HG02981 (cell line): ENCODE measurements at regions not wholly inside any gene's neighbourhood (a gene's known extent, or its start where the extent isn't known, plus 50 kb on each side); places are given as distances from the start of the nearest gene placed in this dataset.

Experiments
- ATAC-seq: cut with Tn5 transposase; IDR thresholded peaks from one replicate; pipeline ENCODE4 v1.9.1; 2021; ENCODE audit warnings: mild to moderate bottlenecking, moderate library complexity; ENCODE audit not compliant: unreplicated experiment

GRCh38 chr11:15793043-15793996 lies 563.0 kb downstream of the SOX6 start:
- no peak for ATAC-seq

GRCh38 chr11:15794361-15795150 lies 561.8 kb downstream of the SOX6 start:
- ATAC-seq = no peak

- ATAC-seq = no peak
Measured at GRCh38 chr11:15795378-15795777, 561.0 kb downstream of the SOX6 start.

GRCh38 chr11:15800111-15800800 lies 556.1 kb downstream of the SOX6 start:
- ATAC-seq = no peak

GRCh38 chr11:15801126-15801525 lies 555.2 kb downstream of the SOX6 start:
- ATAC-seq = no peak

- ATAC-seq = no peak
Measured at GRCh38 chr11:15801616-15802015, 554.7 kb downstream of the SOX6 start.

- no peak for ATAC-seq
Measured at GRCh38 chr11:15805726-15806125, 550.6 kb downstream of the SOX6 start.

- no peak for ATAC-seq
Measured at GRCh38 chr11:15806217-15806616, 550.1 kb downstream of the SOX6 start.

- ATAC-seq = no peak
Measured at GRCh38 chr11:15807827-15808226, 548.5 kb downstream of the SOX6 start.

- ATAC-seq = no peak
Measured at GRCh38 chr11:15810082-15810481, 546.3 kb downstream of the SOX6 start.

GRCh38 chr11:15810525-15810924 lies 545.8 kb downstream of the SOX6 start:
- no peak for ATAC-seq

GRCh38 chr11:15815246-15816195 lies 540.8 kb downstream of the SOX6 start:
- no peak for ATAC-seq

GRCh38 chr11:15816260-15816871 lies 540.0 kb downstream of the SOX6 start:
- ATAC-seq = no peak

GRCh38 chr11:15817001-15817400 lies 539.3 kb downstream of the SOX6 start:
- ATAC-seq = no peak

- no peak for ATAC-seq
Measured at GRCh38 chr11:15818132-15818842, 538.1 kb downstream of the SOX6 start.

GRCh38 chr11:15819679-15820286 lies 536.6 kb downstream of the SOX6 start:
- ATAC-seq = peak; percentile 83

GRCh38 chr11:15821451-15821850 lies 534.9 kb downstream of the SOX6 start:
- no peak for ATAC-seq

- ATAC-seq = no peak
Measured at GRCh38 chr11:15824060-15824459, 532.3 kb downstream of the SOX6 start.
